SK-N-SH (cell line): ENCODE measurements at regions not wholly inside any gene's neighbourhood (a gene's known extent, or its start where the extent isn't known, plus 50 kb on each side); places are given as distances from the start of the nearest gene placed in this dataset.
"Not testable (repeated sequence)": the region's sequence is repeated elsewhere in the genome, so short reads cannot be mapped to it uniquely, and the experiment has no call there.

Experiments
- CTCF ChIA-PET: fragments of 300-600, 350-600 bp; formaldehyde crosslinking; extraction: SDS; loops from one replicate; lab custom pipeline; 2021; lab: Yijun Ruan, JAX
- POLR2A ChIA-PET: fragments of 350-600 bp; sonication (Branson Sonifier 250); formaldehyde crosslinking; extraction: SDS; loops from one replicate; lab custom pipeline; 2020; ENCODE audit warnings: antibody characterized with exemption, inconsistent platforms; lab: Yijun Ruan, JAX
- DNase-seq: peaks from one replicate; pipeline ENCODE4 v3.0.0; 2012
- H2AFZ ChIP-seq: fragments of 200-600 bp; sonication (generic); 2 replicates; pipeline ENCODE4 v1.8.1; 2016; ENCODE audit warnings: antibody characterized with exemption, mild to moderate bottlenecking, low read depth
- H3F3A ChIP-seq: fragments of 200-600 bp; sonication (generic); replicated peaks from 2 replicates; pipeline ENCODE3; 2016; ENCODE audit warnings: antibody characterized with exemption, mild to moderate bottlenecking; ENCODE audit not compliant: insufficient read depth
- H3K27ac ChIP-seq, 2 experiments: fragments of 200-500 bp in 1 of 2; fragments of 200-600 bp in 1 of 2; sonication (Bioruptor generic) in 1 of 2; sonication (generic), shearing (Covaris generic) in 1 of 2; 2 replicates each; pipeline versions ENCODE4 v1.5.1 to v1.6.1; 2014 to 2016; ENCODE audit warnings: low read depth in 2 of 2, inconsistent platforms in 1 of 2, low read length in 1 of 2, mild to moderate bottlenecking in 1 of 2, mixed read lengths in 1 of 2
- H3K27me3 ChIP-seq: fragments of 200-600 bp; sonication (generic), shearing (Covaris generic); 2 replicates; pipeline ENCODE4 v1.6.1; 2016; ENCODE audit warnings: mixed run types; ENCODE audit not compliant: insufficient read depth
- H3K36me3 ChIP-seq, 2 experiments: fragments of 200-500 bp in 1 of 2; fragments of 200-600 bp in 1 of 2; sonication (Bioruptor generic) in 1 of 2; sonication (generic) in 1 of 2; replicated peaks in 1 of 2; 2 replicates each; pipeline versions ENCODE3 to v1.5.1; 2014 to 2016; ENCODE audit warnings: low read length in 1 of 2, mild to moderate bottlenecking in 1 of 2; ENCODE audit not compliant: insufficient read depth in 2 of 2, control insufficient read depth in 1 of 2
- H3K4me1 ChIP-seq, 2 experiments: fragments of 200-500 bp in 1 of 2; fragments of 200-600 bp in 1 of 2; sonication (Bioruptor generic) in 1 of 2; sonication (generic), shearing (Covaris generic) in 1 of 2; 2 replicates each; pipeline versions ENCODE4 v1.5.1 to v1.6.1; 2014 to 2016; ENCODE audit warnings: low read depth in 1 of 2, low read length in 1 of 2, mixed run types in 1 of 2; ENCODE audit not compliant: insufficient read depth in 2 of 2, control insufficient read depth in 1 of 2
- H3K4me2 ChIP-seq: fragments of 200-600 bp; sonication (generic), shearing (Covaris generic); 2 replicates; pipeline ENCODE4 v1.6.1; 2017; ENCODE audit warnings: mixed run types
- H3K4me3 ChIP-seq, 2 experiments: fragments of 200-500 bp in 1 of 2; fragments of 200-600 bp in 1 of 2; sonication (Bioruptor generic) in 1 of 2; sonication (generic), shearing (Covaris generic) in 1 of 2; 2 replicates each; pipeline versions ENCODE4 v1.5.1 to v1.8.1; 2014 to 2016; ENCODE audit warnings: low read depth in 2 of 2, inconsistent platforms in 1 of 2, low read length in 1 of 2, mild to moderate bottlenecking in 1 of 2, mixed read lengths in 1 of 2, moderate library complexity in 1 of 2
- H3K79me2 ChIP-seq: fragments of 200-600 bp; sonication (generic); 2 replicates; pipeline ENCODE4 v1.8.1; 2017; ENCODE audit warnings: mild to moderate bottlenecking; ENCODE audit not compliant: insufficient read depth
- H3K9ac ChIP-seq: fragments of 200-600 bp; sonication (generic); 2 replicates; pipeline ENCODE4 v1.6.1; 2017; ENCODE audit warnings: mixed run types
- H3K9me2 ChIP-seq: fragments of 200-600 bp; sonication (generic); 2 replicates; pipeline ENCODE4 v1.6.1; 2017; ENCODE audit warnings: mixed run types
- H3K9me3 ChIP-seq: fragments of 200-600 bp; sonication (generic); 2 replicates; pipeline ENCODE4 v1.6.1; 2017; ENCODE audit warnings: mixed run types, mild to moderate bottlenecking, moderate library complexity
- H4K20me1 ChIP-seq: fragments of 200-600 bp; sonication (generic); 2 replicates; pipeline ENCODE4 v1.6.1; 2017; ENCODE audit warnings: mild to moderate bottlenecking, mixed run types; ENCODE audit not compliant: insufficient read depth
- CTCF ChIP-seq: fragments of 200-600 bp; sonication (generic); IDR thresholded peaks from 2 replicates; pipeline ENCODE4 v1.6.1; 2017; ENCODE audit warnings: antibody characterized with exemption, mild to moderate bottlenecking, moderate library complexity
- ELF1 ChIP-seq: IDR thresholded peaks from 2 replicates; pipeline ENCODE4 v1.4.0; 2012
- FOXJ3 ChIP-seq: sonication (generic); formaldehyde crosslinking; IDR thresholded peaks from 2 replicates; pipeline ENCODE4 v1.5.1; 2020; ENCODE audit warnings: mild to moderate bottlenecking, missing genetic modification reagents
- MAX ChIP-seq: IDR thresholded peaks from 2 replicates; pipeline ENCODE4 v1.4.0; 2012; ENCODE audit warnings: low read depth
- NFIC ChIP-seq: IDR thresholded peaks from 2 replicates; pipeline ENCODE4 v1.4.0; 2012; ENCODE audit warnings: borderline replicate concordance
- REST ChIP-seq: IDR thresholded peaks from 2 replicates; pipeline ENCODE4 v1.6.1; 2012; ENCODE audit warnings: mild to moderate bottlenecking, low read depth, low read length, moderate library complexity
- RXRA ChIP-seq: IDR thresholded peaks from 2 replicates; pipeline ENCODE4 v1.4.0; 2012; ENCODE audit warnings: low read depth, mild to moderate bottlenecking, borderline replicate concordance
- SIN3A ChIP-seq: IDR thresholded peaks from 2 replicates; pipeline ENCODE4 v1.6.1; 2012; ENCODE audit warnings: low read depth, mild to moderate bottlenecking, low read length, moderate library complexity, borderline replicate concordance
- TAF1 ChIP-seq: IDR thresholded peaks from 2 replicates; pipeline ENCODE4 v1.6.1; 2012; ENCODE audit warnings: low read depth, mild to moderate bottlenecking, low read length, moderate library complexity, borderline replicate concordance
- WGBS: methylation state at CpG from one replicate; pipeline ENCODE4 v1.1.6; 2017; ENCODE audit warnings: low lambda C conversion rate; 5-methylcytosine and 5-hydroxymethylcytosine counted together

- 66% methylated on average over 19 of the region's 23 CpGs for WGBS
Observed at GRCh38 chr14:105687171-105688022, 161.0 kb downstream of the TMEM121 start.

GRCh38 chr14:105688023-105688351 is 161.6 kb downstream of the TMEM121 start:
- H3K27me3 ChIP-seq, H3F3A ChIP-seq, POLR2A ChIA-PET, H2AFZ ChIP-seq, H3K9me2 ChIP-seq, H3K36me3 ChIP-seq, DNase-seq, H3K9ac ChIP-seq, H3K79me2 ChIP-seq, H3K4me3 ChIP-seq, H3K4me1 ChIP-seq, H4K20me1 ChIP-seq, H3K27ac ChIP-seq, H3K9me3 ChIP-seq, CTCF ChIA-PET, H3K4me2 ChIP-seq: not testable (repeated sequence)
- 22% methylated on average over 3 of the region's 11 CpGs for WGBS

More at GRCh38 chr14:105687171-105688022, 161.0 kb downstream of the TMEM121 start:
- DNase-seq, H3K9me2 ChIP-seq, POLR2A ChIA-PET, H3K36me3 ChIP-seq, H3K4me2 ChIP-seq, H3K27ac ChIP-seq, H3F3A ChIP-seq, H4K20me1 ChIP-seq, CTCF ChIA-PET, H3K4me3 ChIP-seq, H2AFZ ChIP-seq, H3K9ac ChIP-seq, H3K9me3 ChIP-seq, H3K79me2 ChIP-seq, H3K4me1 ChIP-seq, H3K27me3 ChIP-seq: not testable (repeated sequence)

GRCh38 chr14:105688664-105689221 is 162.4 kb downstream of the TMEM121 start:
- H3K9ac ChIP-seq, H3K4me1 ChIP-seq, H3K4me2 ChIP-seq, DNase-seq, H3K27ac ChIP-seq, H3K4me3 ChIP-seq, POLR2A ChIA-PET, H4K20me1 ChIP-seq, H2AFZ ChIP-seq, CTCF ChIA-PET, H3K79me2 ChIP-seq, H3K36me3 ChIP-seq, H3K9me3 ChIP-seq, H3K27me3 ChIP-seq, H3F3A ChIP-seq, H3K9me2 ChIP-seq: not testable (repeated sequence)
- WGBS, result 86% methylated on average over 4 of the region's 4 CpGs

- DNase-seq, result no peak
- Histone ChIP-seq H3K4me1 (no peaks in the 10 kb centered on the region), H3K36me3 (no peaks in the 10 kb centered on the region), H3K4me2 (no peak overlapping the region), H4K20me1 (no peaks in the 10 kb centered on the region), H3K9me3 (no peaks in the 10 kb centered on the region), H3K4me3 (no peak overlapping the region), H3K9me2 (no peaks in the 10 kb centered on the region), H3K79me2 (no peaks in the 10 kb centered on the region), H3K27me3 (no peaks in the 10 kb centered on the region), H3K27ac (no peak overlapping the region), H2AFZ (no peak overlapping the region), H3K9ac (no peak overlapping the region), H3F3A (peaks cover 10% of the 10 kb centered on the region)
- POLR2A ChIA-PET, result no interaction called here
- 52% methylated on average over 1 of the region's 1 CpG for WGBS
- CTCF ChIA-PET, result no interaction called here
- TF ChIP-seq TAF1 (no peak), RXRA (no peak), FOXJ3 (CRISPR knock-in tag) (no peak), CTCF (no peak), NFIC (no peak), ELF1 (no peak), SIN3A (no peak), REST (no peak), MAX (no peak)
Observed at GRCh38 chr14:105689722-105690121, 163.3 kb downstream of the TMEM121 start.
